ENCODE measurements at regions not wholly inside any gene's neighbourhood (a gene's known extent, or its start where the extent isn't known, plus 50 kb on each side); places are given as distances from the start of the nearest gene placed in this dataset.

DNA sequence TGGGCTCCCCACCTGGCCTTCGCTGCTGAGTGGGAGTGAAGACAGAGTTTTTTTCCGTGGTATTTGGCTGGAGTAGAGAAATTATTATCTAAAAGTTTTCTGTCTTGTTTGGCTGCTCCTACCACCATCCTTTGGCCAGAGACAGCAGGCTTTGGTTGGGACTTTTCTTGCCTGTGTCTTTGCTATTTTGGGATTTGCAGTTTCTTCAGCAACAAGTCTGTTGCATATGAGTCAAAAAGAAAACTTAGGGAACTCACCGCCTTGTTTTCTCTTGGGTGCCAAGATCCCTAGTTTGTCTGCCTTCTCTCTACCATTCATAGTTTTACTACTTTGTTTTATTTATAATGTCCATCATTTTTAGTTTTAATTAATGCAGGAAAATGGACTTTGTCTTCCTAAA lies 683.8 kb downstream of the DOK5 start:
- no peaks in the 10 kb centered on the region for H3K27me3 ChIP-seq
- no peaks in the 10 kb centered on the region for H3K36me3 ChIP-seq (replicated peaks; ENCODE audit: insufficient read depth, low read depth)
- no peak overlapping the region for H3K4me3 ChIP-seq
- H4K20me1 ChIP-seq (ENCODE audit: insufficient read depth, poor library complexity, severe bottlenecking): no peaks in the 10 kb centered on the region
- H3K4me2 ChIP-seq: no peak overlapping the region
- TF ChIP-seq EZH2phosphoT487 (IDR thresholded peaks at IDR 0.05; ENCODE audit: low read depth, severe bottlenecking, unreplicated experiment) (no peak), EZH2 (IDR thresholded peaks at IDR 0.05; ENCODE audit: borderline replicate concordance) (no peak)
- TF ChIP-seq, protein P1, sequence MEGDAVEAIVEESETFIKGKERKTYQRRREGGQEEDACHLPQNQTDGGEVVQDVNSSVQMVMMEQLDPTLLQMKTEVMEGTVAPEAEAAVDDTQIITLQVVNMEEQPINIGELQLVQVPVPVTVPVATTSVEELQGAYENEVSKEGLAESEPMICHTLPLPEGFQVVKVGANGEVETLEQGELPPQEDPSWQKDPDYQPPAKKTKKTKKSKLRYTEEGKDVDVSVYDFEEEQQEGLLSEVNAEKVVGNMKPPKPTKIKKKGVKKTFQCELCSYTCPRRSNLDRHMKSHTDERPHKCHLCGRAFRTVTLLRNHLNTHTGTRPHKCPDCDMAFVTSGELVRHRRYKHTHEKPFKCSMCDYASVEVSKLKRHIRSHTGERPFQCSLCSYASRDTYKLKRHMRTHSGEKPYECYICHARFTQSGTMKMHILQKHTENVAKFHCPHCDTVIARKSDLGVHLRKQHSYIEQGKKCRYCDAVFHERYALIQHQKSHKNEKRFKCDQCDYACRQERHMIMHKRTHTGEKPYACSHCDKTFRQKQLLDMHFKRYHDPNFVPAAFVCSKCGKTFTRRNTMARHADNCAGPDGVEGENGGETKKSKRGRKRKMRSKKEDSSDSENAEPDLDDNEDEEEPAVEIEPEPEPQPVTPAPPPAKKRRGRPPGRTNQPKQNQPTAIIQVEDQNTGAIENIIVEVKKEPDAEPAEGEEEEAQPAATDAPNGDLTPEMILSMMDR (IDR thresholded peaks at IDR 0.05; ENCODE audit: poor library complexity): no peak
- H3K27ac ChIP-seq: no peak overlapping the region
- H3K9me3 ChIP-seq (ENCODE audit: low read depth): no peaks in the 10 kb centered on the region
- 89% methylated on average over 3 of the region's 3 CpGs for WGBS (ENCODE audit: low lambda C conversion rate, missing lambda C conversion rate)
- no peak overlapping the region for H2AFZ ChIP-seq
- H3K4me1 ChIP-seq (ENCODE audit: insufficient read depth): no peaks in the 10 kb centered on the region
- no peaks in the 10 kb centered on the region for H3K9me2 ChIP-seq (replicated peaks; ENCODE audit: insufficient read depth)
- no peak for DNase-seq (ENCODE audit: low spot score)
- no peaks in the 10 kb centered on the region for H3K79me2 ChIP-seq

DNA sequence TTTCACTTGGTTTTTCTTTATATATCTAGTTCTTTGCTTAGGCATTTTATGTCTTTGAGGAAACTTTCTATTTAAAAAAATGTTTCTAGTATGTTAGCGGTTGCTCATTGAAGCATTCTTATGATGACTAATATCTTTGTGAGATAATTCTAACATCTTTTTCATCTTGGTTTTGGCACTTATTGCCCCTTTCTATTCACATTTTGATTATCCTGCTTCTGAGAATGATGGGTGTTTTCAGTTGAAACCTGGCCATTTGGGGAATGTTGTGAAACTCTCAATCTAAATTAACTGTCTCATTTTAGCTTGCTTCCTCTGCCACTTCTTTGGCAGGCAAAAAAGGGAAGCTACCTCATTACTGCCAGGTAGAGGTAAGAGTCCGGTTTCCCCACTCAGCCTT lies 683.1 kb downstream of the DOK5 start:
- DNase-seq (ENCODE audit: low spot score): no peak
- no peaks in the 10 kb centered on the region for H3K36me3 ChIP-seq (replicated peaks; ENCODE audit: insufficient read depth, low read depth)
- H3K9me3 ChIP-seq (ENCODE audit: low read depth): no peaks in the 10 kb centered on the region
- no peaks in the 10 kb centered on the region for H4K20me1 ChIP-seq (ENCODE audit: insufficient read depth, poor library complexity, severe bottlenecking)
- H3K4me3 ChIP-seq: no peak overlapping the region
- H3K4me2 ChIP-seq: no peak overlapping the region
- 90% methylated on average over 2 of the region's 2 CpGs for WGBS (ENCODE audit: low lambda C conversion rate, missing lambda C conversion rate)
- H3K27ac ChIP-seq: no peak overlapping the region
- no peaks in the 10 kb centered on the region for H3K27me3 ChIP-seq
- H2AFZ ChIP-seq: no peak overlapping the region
- TF ChIP-seq EZH2phosphoT487 (IDR thresholded peaks at IDR 0.05; ENCODE audit: low read depth, severe bottlenecking, unreplicated experiment) (no peak), EZH2 (IDR thresholded peaks at IDR 0.05; ENCODE audit: borderline replicate concordance) (no peak)
- TF ChIP-seq, protein P1 (IDR thresholded peaks at IDR 0.05; ENCODE audit: poor library complexity): no peak
- H3K9me2 ChIP-seq (replicated peaks; ENCODE audit: insufficient read depth): no peaks in the 10 kb centered on the region
- no peaks in the 10 kb centered on the region for H3K4me1 ChIP-seq (ENCODE audit: insufficient read depth)
- H3K79me2 ChIP-seq: no peaks in the 10 kb centered on the region

DNA sequence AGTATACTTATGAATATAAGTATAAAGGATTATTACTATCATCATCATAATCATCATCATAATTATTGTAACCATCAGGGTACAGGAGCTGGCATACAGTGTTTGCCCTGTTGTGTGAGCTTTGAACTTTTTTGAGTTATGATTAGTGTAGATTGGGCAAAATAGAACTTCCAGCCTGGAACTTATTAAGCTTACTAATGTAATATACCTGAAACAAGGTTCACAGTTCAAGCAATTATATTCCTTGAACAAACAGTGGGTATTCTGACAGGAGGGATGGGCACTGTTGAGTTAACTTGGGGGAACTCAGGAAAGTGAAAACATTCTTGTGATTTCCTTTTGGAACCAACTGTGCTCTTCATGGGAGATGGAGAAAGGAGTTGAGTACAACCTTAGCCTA lies 680.0 kb downstream of the DOK5 start:
- Histone ChIP-seq H3K4me3 (no peak overlapping the region), H3K4me1 (ENCODE audit: insufficient read depth) (no peaks in the 10 kb centered on the region), H4K20me1 (ENCODE audit: insufficient read depth, poor library complexity, severe bottlenecking) (no peaks in the 10 kb centered on the region), H3K79me2 (no peaks in the 10 kb centered on the region), H3K27me3 (no peaks in the 10 kb centered on the region), H3K9me3 (ENCODE audit: low read depth) (no peaks in the 10 kb centered on the region), H3K36me3 (replicated peaks; ENCODE audit: insufficient read depth, low read depth) (no peaks in the 10 kb centered on the region), H2AFZ (no peak overlapping the region), H3K4me2 (no peak overlapping the region), H3K9me2 (replicated peaks; ENCODE audit: insufficient read depth) (no peaks in the 10 kb centered on the region), H3K27ac (no peak overlapping the region)
- TF ChIP-seq, protein P1 (IDR thresholded peaks at IDR 0.05; ENCODE audit: poor library complexity): no peak
- TF ChIP-seq EZH2phosphoT487 (IDR thresholded peaks at IDR 0.05; ENCODE audit: low read depth, severe bottlenecking, unreplicated experiment) (no peak), EZH2 (IDR thresholded peaks at IDR 0.05; ENCODE audit: borderline replicate concordance) (no peak)
- no peak for DNase-seq (ENCODE audit: low spot score)
